ENCODE measurements at regions not wholly inside any gene's neighbourhood (a gene's known extent, or its start where the extent isn't known, plus 50 kb on each side); places are given as distances from the start of the nearest gene placed in this dataset.

- no peak for DNase-seq (ENCODE audit: low read depth in 1 of 2, low spot score in 1 of 2)
Measured at GRCh38 chrX:16222151-16222550, 54.9 kb downstream of the MAGEB17 start.

- DNase-seq (ENCODE audit: low read depth in 1 of 2, low spot score in 1 of 2) = no peak
Measured at GRCh38 chrX:16223385-16223784, 56.1 kb downstream of the MAGEB17 start.

- no peak for DNase-seq (ENCODE audit: low read depth in 1 of 2, low spot score in 1 of 2)
Measured at GRCh38 chrX:16239211-16239610, 71.9 kb downstream of the MAGEB17 start.

GRCh38 chrX:16240231-16240905 lies 73.1 kb downstream of the MAGEB17 start:
- no peak for DNase-seq (ENCODE audit: low read depth in 1 of 2, low spot score in 1 of 2)

GRCh38 chrX:16240968-16241367 lies 73.7 kb downstream of the MAGEB17 start:
- no peak for DNase-seq (ENCODE audit: low read depth in 1 of 2, low spot score in 1 of 2)

- DNase-seq (ENCODE audit: low read depth in 1 of 2, low spot score in 1 of 2) = no peak
Measured at GRCh38 chrX:16250296-16250695, 83.0 kb downstream of the MAGEB17 start.

- no peak for DNase-seq (ENCODE audit: low read depth in 1 of 2, low spot score in 1 of 2)
Measured at GRCh38 chrX:16251782-16252181, 84.5 kb downstream of the MAGEB17 start.

- DNase-seq (ENCODE audit: low read depth in 1 of 2, low spot score in 1 of 2) = no peak
Measured at GRCh38 chrX:16258882-16259281, 91.6 kb downstream of the MAGEB17 start.

- no peak for DNase-seq (ENCODE audit: low read depth in 1 of 2, low spot score in 1 of 2)
Measured at GRCh38 chrX:16267431-16267830, 100.2 kb downstream of the MAGEB17 start.

GRCh38 chrX:16268206-16268605 lies 100.9 kb downstream of the MAGEB17 start:
- DNase-seq (ENCODE audit: low read depth in 1 of 2, low spot score in 1 of 2) = no peak

- DNase-seq (ENCODE audit: low read depth in 1 of 2, low spot score in 1 of 2) = no peak
Measured at GRCh38 chrX:16278927-16279326, 111.6 kb downstream of the MAGEB17 start.

- DNase-seq (ENCODE audit: low read depth in 1 of 2, low spot score in 1 of 2) = no peak
Measured at GRCh38 chrX:16282209-16282608, 114.9 kb downstream of the MAGEB17 start.

GRCh38 chrX:16284842-16285241 lies 117.6 kb downstream of the MAGEB17 start:
- DNase-seq (ENCODE audit: low read depth in 1 of 2, low spot score in 1 of 2) = no peak

GRCh38 chrX:16290997-16291396 lies 123.7 kb downstream of the MAGEB17 start:
- no peak for DNase-seq (ENCODE audit: low read depth in 1 of 2, low spot score in 1 of 2)

GRCh38 chrX:16300831-16301230 lies 133.6 kb downstream of the MAGEB17 start:
- DNase-seq (ENCODE audit: low read depth in 1 of 2, low spot score in 1 of 2) = no peak

- no peak for DNase-seq (ENCODE audit: low read depth in 1 of 2, low spot score in 1 of 2)
Measured at GRCh38 chrX:16304751-16305150, 137.5 kb downstream of the MAGEB17 start.

GRCh38 chrX:16305187-16305586 lies 137.9 kb downstream of the MAGEB17 start:
- DNase-seq (ENCODE audit: low read depth in 1 of 2, low spot score in 1 of 2) = no peak

GRCh38 chrX:16307950-16308349 lies 140.7 kb downstream of the MAGEB17 start:
- no peak for DNase-seq (ENCODE audit: low read depth in 1 of 2, low spot score in 1 of 2)

- no peak for DNase-seq (ENCODE audit: low read depth in 1 of 2, low spot score in 1 of 2)
Measured at GRCh38 chrX:16308773-16309172, 141.5 kb downstream of the MAGEB17 start.

GRCh38 chrX:16310326-16310725 lies 143.0 kb downstream of the MAGEB17 start:
- DNase-seq (ENCODE audit: low read depth in 1 of 2, low spot score in 1 of 2) = no peak

- no peak for DNase-seq (ENCODE audit: low read depth in 1 of 2, low spot score in 1 of 2)
Measured at GRCh38 chrX:16311671-16312070, 144.4 kb downstream of the MAGEB17 start.

- DNase-seq (ENCODE audit: low read depth in 1 of 2, low spot score in 1 of 2) = no peak
Measured at GRCh38 chrX:16312761-16313623, 145.7 kb downstream of the MAGEB17 start.

- no peak for DNase-seq (ENCODE audit: low read depth in 1 of 2, low spot score in 1 of 2)
Measured at GRCh38 chrX:16316331-16316730, 149.1 kb downstream of the MAGEB17 start.
